ENCODE measurements at regions not wholly inside any gene's neighbourhood (a gene's known extent, or its start where the extent isn't known, plus 50 kb on each side); places are given as distances from the start of the nearest gene placed in this dataset.

- TF ChIP-seq CTCF (IDR thresholded peaks at IDR 0.05): no peak
- no peak for TF ChIP-seq EZH2 (IDR thresholded peaks at IDR 0.05; ENCODE audit: borderline replicate concordance, insufficient read depth, low read depth, low read length, poor library complexity, severe bottlenecking)
These were observed 731.4 kb downstream of the NR4A2 start for GRCh38 chr2:155600914-155601760.

All from B cell (primary cell).